Stomach (tissue), 4 donors: ENCODE measurements at regions not wholly inside any gene's neighbourhood (a gene's known extent, or its start where the extent isn't known, plus 50 kb on each side); places are given as distances from the start of the nearest gene placed in this dataset.

ENCODE experiments used
- CTCF ChIP-seq, 7 experiments: fragments of 450-650 bp in 4 of 7; fragments of 200-600 bp in 3 of 7; sonication (generic) in 3 of 7; IDR thresholded peaks; one replicate each; pipeline ENCODE4 v1.5.1; 2016 to 2019; ENCODE audit warnings: antibody characterized with exemption in 7 of 7, control low read depth in 2 of 7, mild to moderate bottlenecking in 1 of 7
- POLR2A ChIP-seq, 4 donors: fragments of 450-650 bp; IDR thresholded peaks; one replicate each; pipeline ENCODE4 v1.6.1; 2016; ENCODE audit warnings: antibody characterized with exemption in 4 of 4, control low read depth in 2 of 4, mild to moderate bottlenecking in 1 of 4, moderate library complexity in 1 of 4

DNA sequence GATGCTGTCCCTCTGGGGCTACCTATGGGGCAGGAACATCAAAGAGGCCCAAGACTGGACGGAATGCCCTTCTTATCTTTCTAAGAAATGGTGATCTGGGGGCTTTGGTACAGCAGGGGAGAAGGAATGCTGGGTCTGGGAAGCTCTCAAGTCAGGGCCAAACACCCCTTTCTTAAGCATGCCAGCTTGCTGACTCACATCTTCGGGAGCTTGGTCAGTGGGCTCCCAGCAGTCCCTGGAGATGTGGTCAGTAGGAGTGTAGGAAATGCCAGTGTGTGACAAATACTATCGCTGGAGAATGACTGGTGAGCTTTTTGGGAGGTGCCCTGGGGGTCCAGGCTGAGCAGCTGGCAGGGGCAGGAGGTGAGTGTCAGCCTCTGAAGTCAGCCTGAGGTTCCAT is 105.0 kb upstream of the CDC42EP3 start:
- no peak for TF ChIP-seq POLR2A (IDR thresholded peaks at IDR 0.05)
- TF ChIP-seq CTCF (IDR thresholded peaks at IDR 0.05), result no peak
